DMS153 (cell line): ENCODE measurements at regions not wholly inside any gene's neighbourhood (a gene's known extent, or its start where the extent isn't known, plus 50 kb on each side); places are given as distances from the start of the nearest gene placed in this dataset.
"Not testable (repeated sequence)": the region's sequence is repeated elsewhere in the genome, so short reads cannot be mapped to it uniquely, and the experiment has no call there.

Experiments used
- DNase-seq: peaks from one replicate; lab custom pipeline; 2025; lab: John Stamatoyannopoulos, UW

GRCh38 chr9:24652181-24652580 lies 106.5 kb upstream of the IZUMO3 start:
- no peak for DNase-seq

- DNase-seq = not testable (repeated sequence)
These were observed 83.1 kb upstream of the IZUMO3 start for GRCh38 chr9:24628809-24629208.

GRCh38 chr9:24625097-24625496 lies 79.4 kb upstream of the IZUMO3 start:
- no peak for DNase-seq

- DNase-seq = no peak
These were observed 78.8 kb upstream of the IZUMO3 start for GRCh38 chr9:24624481-24624880.

GRCh38 chr9:24620741-24621140 lies 75.0 kb upstream of the IZUMO3 start:
- no peak for DNase-seq

- no peak for DNase-seq
These were observed 71.2 kb upstream of the IZUMO3 start for GRCh38 chr9:24616863-24617262.

- DNase-seq = no peak
These were observed 68.4 kb upstream of the IZUMO3 start for GRCh38 chr9:24614070-24614469.

GRCh38 chr9:24608599-24608998 lies 62.9 kb upstream of the IZUMO3 start:
- no peak for DNase-seq

GRCh38 chr9:24602693-24603352 lies 57.1 kb upstream of the IZUMO3 start:
- no peak for DNase-seq
